ENCODE measurements at regions not wholly inside any gene's neighbourhood (a gene's known extent, or its start where the extent isn't known, plus 50 kb on each side); places are given as distances from the start of the nearest gene placed in this dataset. TPM values are rescaled to one million over a fixed set of nuclear protein-coding genes. Genes with fewer than 3 reads are reported as not detected.

Small RNA genes in the stretch of these regions (small RNA-seq; reads per million reads assigned to genes)
- gene RN7SKP265 (ENCODE audit: low replicate concordance) = not detected
